Right lobe of liver (tissue), 6 donors: ENCODE measurements at regions not wholly inside any gene's neighbourhood (a gene's known extent, or its start where the extent isn't known, plus 50 kb on each side); places are given as distances from the start of the nearest gene placed in this dataset.

Experiments
- ATAC-seq, 4 donors: fragments of 200-7000 bp; cut with Tn5 transposase; one replicate each; pipeline ENCODE4 v1.9.1; 2020; ENCODE audit warnings: mild to moderate bottlenecking in 4 of 4, moderate library complexity in 4 of 4
- DNase-seq, 3 donors: peaks; one replicate each; pipeline ENCODE4 v3.0.0-alpha.2; 2020
- H3K27ac ChIP-seq, 3 donors: fragments of 200-600 bp; one replicate each; pipeline ENCODE4 v1.8.0; 2022
- H3K27me3 ChIP-seq, 2 donors: fragments of 200-600 bp; one replicate each; pipeline ENCODE4 v1.8.0; 2022
- H3K36me3 ChIP-seq, 4 donors: fragments of 200-600 bp; sonication (generic) in 1 of 4; one replicate each; pipeline versions ENCODE4 v1.5.1 to v1.8.0; 2017 to 2022; ENCODE audit warnings: control low read depth in 1 of 4
- H3K4me1 ChIP-seq, 4 donors: fragments of 200-600 bp; sonication (generic) in 1 of 4; one replicate each; pipeline versions ENCODE4 v1.5.1 to v1.8.0; 2017 to 2022; ENCODE audit warnings: control low read depth in 1 of 4
- H3K4me3 ChIP-seq, 3 donors: fragments of 200-600 bp; one replicate each; pipeline ENCODE4 v1.8.0; 2022
- H3K9me3 ChIP-seq, 4 donors: fragments of 200-600 bp; sonication (generic) in 1 of 4; one replicate each; pipeline versions ENCODE4 v1.5.1 to v1.8.0; 2017 to 2022; ENCODE audit warnings: control low read depth in 1 of 4
- CTCF ChIP-seq, 4 donors: fragments of 200-600 bp in 3 of 4; fragments of 450-650 bp in 1 of 4; IDR thresholded peaks; one replicate each; pipeline versions ENCODE4 v1.5.1 to v1.8.0; 2016 to 2022; ENCODE audit warnings: antibody characterized with exemption in 4 of 4, mild to moderate bottlenecking in 2 of 4
- POLR2A ChIP-seq: fragments of 450-650 bp; IDR thresholded peaks from one replicate; pipeline ENCODE4 v1.6.1; 2017; ENCODE audit warnings: antibody characterized with exemption, mild to moderate bottlenecking
- WGBS: methylation state at CpG from one replicate; pipeline ENCODE4 v1.1.6; 2018; ENCODE audit warnings: low coverage, low lambda C conversion rate; ENCODE audit not compliant: insufficient coverage; ENCODE audit errors: missing lambda C conversion rate; 5-methylcytosine and 5-hydroxymethylcytosine counted together
- intact Hi-C, 2 donors: fragments of 100-400 bp; cut with DNase I; formaldehyde crosslinking; loops; one replicate each; pipeline versions ENCODE4 v1.11.2 to v1.14.1; 2022
- donor health status: DM: no; HTN: yes; CAD: no.
- donor health status: DM: no; HTN: no; CAD: no.
- donor health status: DM: no; HTN: no; CAD: no.
- donor health status: DM: no; HTN: yes; CAD: no.
- donor health status: DM: no; HTN: yes; CAD: no.

GRCh38 chr7:22663721-22664120 is 63.3 kb upstream of the IL6 start:
- H3K9me3 ChIP-seq = no peaks in the 10 kb centered on the region

GRCh38 chr7:22663357-22663718 is 63.7 kb upstream of the IL6 start:
- ATAC-seq = peak in 2 of 4 donors; percentile 45 to 51
- Histone ChIP-seq H3K27ac (no peak overlapping the region), H3K27me3 (no peaks in the 10 kb centered on the region), H3K4me1 (no peaks in the 10 kb centered on the region), H3K36me3 (no peaks in the 10 kb centered on the region), H3K9me3 (no peaks in the 10 kb centered on the region), H3K4me3 (no peak overlapping the region)
- intact Hi-C loops = no loop called here
- no peak for DNase-seq
- WGBS = 35% methylated on average over 2 of the region's 2 CpGs
- TF ChIP-seq POLR2A = no peak
- TF ChIP-seq CTCF (IDR thresholded peaks at IDR 0.05) = no peak

More at GRCh38 chr7:22663721-22664120, 63.3 kb upstream of the IL6 start:
- H3K4me1 ChIP-seq = no peaks in the 10 kb centered on the region
- intact Hi-C loops = no loop called here
- H3K4me3 ChIP-seq = no peak overlapping the region
- H3K27ac ChIP-seq = no peak overlapping the region
- no peaks in the 10 kb centered on the region for H3K36me3 ChIP-seq
- DNase-seq (no peak), ATAC-seq (no peak)
- 66% methylated on average over 6 of the region's 6 CpGs for WGBS
- H3K27me3 ChIP-seq = no peaks in the 10 kb centered on the region
- TF ChIP-seq POLR2A (no peak), CTCF (IDR thresholded peaks at IDR 0.05) (no peak)

GRCh38 chr7:22662556-22663356 is 64.2 kb upstream of the IL6 start:
- Histone ChIP-seq H3K4me3 (no peak overlapping the region), H3K4me1 (no peaks in the 10 kb centered on the region), H3K27me3 (no peaks in the 10 kb centered on the region), H3K27ac (no peak overlapping the region), H3K9me3 (no peaks in the 10 kb centered on the region), H3K36me3 (no peaks in the 10 kb centered on the region)
- no peak for DNase-seq
- TF ChIP-seq POLR2A = no peak
- no peak for TF ChIP-seq CTCF (IDR thresholded peaks at IDR 0.05)
- WGBS = 39% methylated on average over 3 of the region's 3 CpGs
- peak in 2 of 4 donors; percentile 47 to 62 for ATAC-seq
- intact Hi-C loops = no loop called here

- peak in 1 of 4 donors; percentile 12 for ATAC-seq
- TF ChIP-seq CTCF (IDR thresholded peaks at IDR 0.05) (no peak), POLR2A (no peak)
- Histone ChIP-seq H3K4me3 (no peak overlapping the region), H3K36me3 (no peaks in the 10 kb centered on the region), H3K4me1 (no peaks in the 10 kb centered on the region), H3K9me3 (no peaks in the 10 kb centered on the region), H3K27me3 (no peaks in the 10 kb centered on the region), H3K27ac (no peak overlapping the region)
- intact Hi-C loops = no loop called here
- no peak for DNase-seq
These were observed 65.0 kb upstream of the IL6 start for GRCh38 chr7:22662036-22662435.
